ENCODE measurements at regions not wholly inside any gene's neighbourhood (a gene's known extent, or its start where the extent isn't known, plus 50 kb on each side); places are given as distances from the start of the nearest gene placed in this dataset.
"Not testable (repeated sequence)": the region's sequence is repeated elsewhere in the genome, so short reads cannot be mapped to it uniquely, and the experiment has no call there.

DNA sequence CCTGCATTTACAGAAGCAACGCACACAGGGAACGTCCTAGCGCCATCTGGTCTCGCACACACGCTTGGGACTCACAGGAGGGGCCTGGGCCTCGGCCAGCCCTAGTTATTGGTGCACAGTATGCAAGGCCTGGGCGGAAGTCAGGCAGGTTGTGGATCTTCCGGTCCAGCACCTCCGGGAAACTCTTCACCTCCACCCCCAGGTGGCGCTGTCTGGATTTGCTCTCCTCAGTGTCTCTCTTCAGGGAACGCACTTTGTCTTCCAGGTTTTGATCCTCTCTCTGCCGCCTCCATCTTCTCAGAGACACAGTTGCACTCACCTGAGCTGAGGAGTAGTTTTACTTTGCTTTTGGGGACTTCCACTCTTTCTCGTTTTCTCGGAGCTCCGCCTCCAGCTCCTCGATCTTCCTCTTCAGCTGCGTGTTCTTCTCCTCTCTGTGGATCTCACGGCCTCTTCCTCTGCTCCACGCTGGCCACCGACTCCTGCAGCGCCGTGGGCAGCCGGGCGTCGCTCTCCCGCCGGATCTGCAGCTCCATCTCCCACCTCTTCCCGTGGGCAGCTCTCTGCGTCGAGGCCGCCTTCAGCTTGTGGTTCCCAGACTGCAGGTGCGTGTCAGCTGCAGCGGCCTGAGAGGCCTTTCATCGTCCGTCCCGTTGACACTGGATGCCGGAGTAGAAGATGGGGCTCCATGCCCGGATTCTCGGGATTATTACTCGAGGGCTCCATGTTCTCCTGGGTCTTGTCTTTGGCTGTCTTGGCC is 933.8 kb downstream of the TMEM121 start:
- Histone ChIP-seq H3K9me3 (peaks cover 0 to 13% (median 3%) of the 10 kb centered on the region in 4 donors), H3K27me3 (no peaks in the 10 kb centered on the region), H3K4me1 (no peaks in the 10 kb centered on the region), H3K36me3 (no peaks in the 10 kb centered on the region), H3K27ac (no peak overlapping the region), H3K4me3 (no peak overlapping the region)
- intact Hi-C loops (cut with DNase I; ENCODE audit: low total_unique reads) = no loop called here
- 83 to 88% (median 86%) methylated on average over 40 of the region's 40 CpGs for whole genome bisulfite sequencing, 5 donors
- TF ChIP-seq POLR2A (IDR thresholded peaks at IDR 0.05) (no peak), POLR2AphosphoS5 (IDR thresholded peaks at IDR 0.05) (no peak), EP300 (IDR thresholded peaks at IDR 0.05) (no peak)
- TF ChIP-seq, protein P1, sequence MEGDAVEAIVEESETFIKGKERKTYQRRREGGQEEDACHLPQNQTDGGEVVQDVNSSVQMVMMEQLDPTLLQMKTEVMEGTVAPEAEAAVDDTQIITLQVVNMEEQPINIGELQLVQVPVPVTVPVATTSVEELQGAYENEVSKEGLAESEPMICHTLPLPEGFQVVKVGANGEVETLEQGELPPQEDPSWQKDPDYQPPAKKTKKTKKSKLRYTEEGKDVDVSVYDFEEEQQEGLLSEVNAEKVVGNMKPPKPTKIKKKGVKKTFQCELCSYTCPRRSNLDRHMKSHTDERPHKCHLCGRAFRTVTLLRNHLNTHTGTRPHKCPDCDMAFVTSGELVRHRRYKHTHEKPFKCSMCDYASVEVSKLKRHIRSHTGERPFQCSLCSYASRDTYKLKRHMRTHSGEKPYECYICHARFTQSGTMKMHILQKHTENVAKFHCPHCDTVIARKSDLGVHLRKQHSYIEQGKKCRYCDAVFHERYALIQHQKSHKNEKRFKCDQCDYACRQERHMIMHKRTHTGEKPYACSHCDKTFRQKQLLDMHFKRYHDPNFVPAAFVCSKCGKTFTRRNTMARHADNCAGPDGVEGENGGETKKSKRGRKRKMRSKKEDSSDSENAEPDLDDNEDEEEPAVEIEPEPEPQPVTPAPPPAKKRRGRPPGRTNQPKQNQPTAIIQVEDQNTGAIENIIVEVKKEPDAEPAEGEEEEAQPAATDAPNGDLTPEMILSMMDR (IDR thresholded peaks at IDR 0.05) = no peak
- no peak for DNase-seq

DNA sequence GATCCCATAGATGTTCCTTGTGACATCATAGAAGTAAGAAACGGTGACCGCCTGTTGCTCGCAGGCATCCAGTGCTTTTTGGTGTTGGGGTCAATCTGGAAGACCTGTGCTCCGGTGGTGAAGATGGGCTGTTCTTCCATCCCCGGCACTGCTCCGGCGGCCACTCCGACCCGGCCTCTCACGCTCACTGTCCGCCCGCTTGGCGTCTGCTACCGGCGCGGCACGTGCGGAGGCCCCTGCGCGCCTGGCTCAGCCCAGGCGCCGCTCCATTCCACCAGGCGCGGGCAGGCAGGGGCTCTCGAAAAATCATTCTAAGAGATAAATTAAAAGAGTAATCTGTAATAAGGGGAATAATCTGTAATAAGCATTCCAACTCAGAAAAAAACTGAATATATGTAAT is 934.5 kb downstream of the TMEM121 start:
- Histone ChIP-seq H3K27ac (no peak overlapping the region), H3K27me3 (no peaks in the 10 kb centered on the region), H3K9me3 (peaks cover 0 to 13% (median 3%) of the 10 kb centered on the region in 4 donors), H3K4me3 (no peak overlapping the region), H3K36me3 (no peaks in the 10 kb centered on the region), H3K4me1 (no peaks in the 10 kb centered on the region)
- no peak for DNase-seq
- intact Hi-C loops (cut with DNase I; ENCODE audit: low total_unique reads) = no loop called here
- TF ChIP-seq, protein P1 (IDR thresholded peaks at IDR 0.05) = no peak
- TF ChIP-seq POLR2AphosphoS5 (IDR thresholded peaks at IDR 0.05) = no peak
- no peak for TF ChIP-seq POLR2A (IDR thresholded peaks at IDR 0.05)
- TF ChIP-seq EP300 (IDR thresholded peaks at IDR 0.05) = no peak
- 91 to 96% (median 94%) methylated on average over 25 of the region's 25 CpGs for WGBS, 5 donors

DNA sequence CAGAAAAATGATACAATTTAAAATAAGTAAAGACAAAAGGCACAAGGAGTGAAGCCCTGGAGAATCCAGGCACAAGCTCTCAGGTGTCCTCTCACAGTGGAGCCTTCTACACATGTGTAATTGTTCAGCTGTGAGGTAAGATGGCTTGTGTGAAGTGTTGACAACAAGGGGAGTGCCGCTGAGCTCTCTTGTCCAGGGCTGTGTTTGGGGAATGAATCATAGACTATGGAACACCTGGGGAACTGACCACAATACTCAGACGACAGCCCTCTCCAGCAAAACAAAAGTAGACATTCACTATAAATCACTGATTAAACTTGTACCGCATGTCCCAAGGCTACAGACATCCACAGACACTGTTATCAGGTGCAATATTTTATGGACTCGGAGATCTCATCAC is 940.1 kb downstream of the TMEM121 start:
- H3K27me3 ChIP-seq; H3K4me1 ChIP-seq; DNase-seq; H3K36me3 ChIP-seq; H3K27ac ChIP-seq; intact Hi-C loops (cut with DNase I; ENCODE audit: low total_unique reads); H3K9me3 ChIP-seq; H3K4me3 ChIP-seq: not testable (repeated sequence)
- WGBS, 5 donors = 55 to 64% (median 58%) methylated on average over 4 of the region's 4 CpGs

DNA sequence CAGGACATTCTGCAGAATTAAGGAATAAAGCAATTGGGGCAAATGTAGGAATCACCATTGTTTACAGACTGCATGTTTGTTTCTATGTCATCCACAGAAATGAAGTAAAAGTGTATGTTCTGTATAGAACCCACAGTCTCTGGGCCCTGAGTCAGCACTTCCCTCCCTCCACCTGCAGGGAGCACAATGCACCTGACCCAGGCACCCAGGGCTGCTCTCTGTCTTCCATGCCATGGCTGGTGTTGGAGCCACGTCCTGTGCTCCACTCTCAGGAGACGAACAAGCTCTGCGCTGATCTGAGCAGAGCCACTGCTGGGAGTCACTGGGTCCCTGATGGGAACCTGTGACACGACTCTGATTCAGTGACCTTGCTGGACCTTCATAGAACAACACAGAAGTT is 942.5 kb downstream of the TMEM121 start:
- H3K9me3 ChIP-seq; H3K36me3 ChIP-seq; H3K4me3 ChIP-seq; DNase-seq; H3K27me3 ChIP-seq; H3K27ac ChIP-seq; H3K4me1 ChIP-seq; intact Hi-C loops (cut with DNase I; ENCODE audit: low total_unique reads): not testable (repeated sequence)
- 56 to 68% (median 62%) methylated on average over 4 of the region's 4 CpGs for WGBS, 5 donors

DNA sequence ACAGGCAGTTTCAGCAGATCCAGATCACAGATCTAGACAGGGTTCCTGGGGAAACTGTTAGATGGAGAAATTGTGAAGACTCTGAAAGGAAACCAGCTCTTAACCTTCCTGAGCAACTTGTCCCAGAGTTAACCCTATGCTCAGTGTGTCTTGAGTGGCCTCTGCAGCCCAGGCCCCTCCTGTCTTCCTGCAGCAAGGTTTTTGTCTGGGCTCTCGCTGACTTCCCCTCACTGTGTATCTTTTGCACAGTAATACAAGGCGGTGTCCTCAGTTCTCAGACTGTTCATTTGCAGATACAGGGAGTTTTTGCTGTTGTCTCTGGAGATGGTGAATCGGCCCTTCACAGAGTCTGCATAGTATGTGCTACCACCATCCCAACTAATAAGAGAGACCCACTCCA is 943.6 kb downstream of the TMEM121 start:
- 55 to 66% (median 62%) methylated on average over 3 of the region's 3 CpGs for WGBS, 5 donors
- intact Hi-C loops (cut with DNase I; ENCODE audit: low total_unique reads); H3K9me3 ChIP-seq; H3K27me3 ChIP-seq; H3K36me3 ChIP-seq; H3K27ac ChIP-seq; H3K4me1 ChIP-seq; DNase-seq; H3K4me3 ChIP-seq: not testable (repeated sequence)

DNA sequence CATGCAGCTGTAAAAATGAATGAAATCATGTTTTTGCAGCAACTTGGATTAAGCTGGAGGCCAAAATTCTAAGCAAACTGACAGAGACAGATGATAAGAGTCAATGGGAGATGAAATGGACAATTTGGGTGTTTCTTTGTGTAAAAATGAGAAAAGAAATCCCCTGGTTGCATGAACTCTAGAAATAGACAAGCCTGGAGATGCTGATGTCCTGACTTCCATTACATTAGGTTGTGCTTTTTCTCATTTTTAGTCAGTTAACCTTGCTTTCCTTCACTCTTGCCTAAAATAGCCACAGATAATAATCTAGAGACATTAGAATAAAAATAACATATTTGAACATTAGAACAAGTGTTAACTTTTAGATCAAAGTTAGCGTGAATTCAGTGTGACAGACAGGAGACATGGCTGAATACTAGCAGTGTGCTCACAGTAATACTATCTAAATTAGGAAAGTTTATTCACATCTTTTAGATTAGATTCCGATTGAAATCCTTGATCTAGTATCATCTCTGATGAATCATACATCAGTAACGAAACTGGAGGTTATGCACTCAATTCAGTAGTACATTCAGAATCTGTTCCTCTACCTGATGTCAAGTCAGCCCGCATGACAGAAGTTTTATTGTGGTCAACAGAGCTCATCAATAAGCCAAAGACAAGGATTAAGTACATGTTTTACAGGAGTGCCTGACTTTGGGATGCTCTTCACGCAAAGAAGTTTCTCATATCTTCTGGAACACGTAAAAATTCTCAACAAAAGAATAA is 948.1 kb downstream of the TMEM121 start:
- DNase-seq; H3K4me3 ChIP-seq; intact Hi-C loops (cut with DNase I; ENCODE audit: low total_unique reads); H3K9me3 ChIP-seq; H3K27ac ChIP-seq; H3K36me3 ChIP-seq; H3K27me3 ChIP-seq; H3K4me1 ChIP-seq: not testable (repeated sequence)
- 50 to 64% (median 60%) methylated on average over 6 of the region's 6 CpGs for WGBS, 5 donors

DNA sequence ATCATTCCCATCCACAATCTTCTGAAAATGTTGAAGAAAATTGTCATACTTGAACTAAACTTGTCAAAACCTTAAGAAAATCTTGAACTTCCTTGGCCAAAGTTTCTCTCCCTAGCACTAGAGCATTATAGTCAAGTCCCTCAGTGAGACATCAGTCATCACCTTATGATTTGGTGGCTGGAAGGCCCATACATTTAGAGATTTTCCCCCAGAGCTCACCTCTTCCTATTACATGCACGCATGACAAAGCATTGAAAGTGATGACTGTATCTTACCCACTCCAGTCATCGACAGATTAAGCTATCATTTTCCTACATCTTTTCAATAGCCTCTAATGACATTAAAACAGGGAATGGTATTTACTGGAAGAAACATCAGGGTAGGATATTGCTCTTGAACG is 948.8 kb downstream of the TMEM121 start:
- WGBS, 5 donors = 58 to 71% (median 66%) methylated on average over 3 of the region's 3 CpGs

DNA sequence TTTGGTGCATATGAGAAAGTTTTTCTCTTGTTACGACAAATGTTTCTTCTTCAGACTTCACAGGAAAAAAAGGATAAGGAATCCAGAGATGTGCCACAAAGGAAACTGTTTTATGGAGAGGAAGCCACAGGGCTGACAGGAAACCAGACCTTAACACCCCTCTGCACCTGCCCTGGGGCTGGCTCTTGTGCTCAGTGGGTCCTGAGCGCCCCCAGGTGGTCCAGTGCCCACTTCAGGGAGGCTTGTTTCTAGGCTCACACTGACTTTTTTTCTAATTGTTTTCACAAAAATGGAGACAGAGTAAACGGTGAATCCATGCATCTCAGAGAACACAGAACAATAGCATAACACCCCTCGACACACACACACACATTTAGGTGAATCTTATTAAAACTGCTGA is 951.2 kb downstream of the TMEM121 start:
- H3K9me3 ChIP-seq; intact Hi-C loops (cut with DNase I; ENCODE audit: low total_unique reads); H3K27me3 ChIP-seq; H3K4me3 ChIP-seq; H3K27ac ChIP-seq; H3K4me1 ChIP-seq; H3K36me3 ChIP-seq; DNase-seq: not testable (repeated sequence)
- no CpG with 5 or more reads among the region's 4 CpGs for WGBS, 5 donors

More for the DNA sequence above, 948.8 kb downstream of the TMEM121 start:
- intact Hi-C loops (cut with DNase I; ENCODE audit: low total_unique reads); H3K27me3 ChIP-seq; H3K9me3 ChIP-seq; H3K36me3 ChIP-seq; H3K4me3 ChIP-seq; H3K27ac ChIP-seq; H3K4me1 ChIP-seq; DNase-seq: not testable (repeated sequence)

DNA sequence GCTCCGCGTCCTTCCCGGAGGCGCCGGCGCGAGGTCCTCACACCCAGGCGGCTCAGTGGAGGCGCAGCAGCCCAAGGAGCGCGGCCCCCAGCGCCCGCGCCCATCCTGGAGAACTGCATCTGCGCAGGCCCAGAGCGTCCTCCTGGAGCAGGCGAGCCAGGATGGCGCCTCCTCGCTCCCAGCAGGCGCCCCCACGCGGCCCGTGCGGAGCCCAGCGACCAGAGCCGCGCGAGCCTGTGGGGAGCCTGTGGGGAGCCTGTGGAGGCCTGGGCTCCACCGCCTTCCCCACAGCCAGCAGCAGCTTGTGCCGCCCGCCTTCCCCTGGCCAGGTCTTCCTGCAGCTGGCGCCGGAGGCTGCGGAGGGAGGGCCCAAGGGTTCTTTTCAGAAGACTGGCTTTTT is 953.9 kb downstream of the TMEM121 start:
- H3K4me1 ChIP-seq; intact Hi-C loops (cut with DNase I; ENCODE audit: low total_unique reads); H3K4me3 ChIP-seq; DNase-seq; H3K36me3 ChIP-seq; H3K9me3 ChIP-seq; H3K27me3 ChIP-seq; H3K27ac ChIP-seq: not testable (repeated sequence)
- WGBS, 5 donors = 80% methylated on average over 1 of the region's 34 CpGs; no CpG with 5 or more reads in 4 of the 5 donors

All from stomach (tissue), 8 donors.